Hepatocyte (in vitro differentiated cells): ENCODE measurements at regions not wholly inside any gene's neighbourhood (a gene's known extent, or its start where the extent isn't known, plus 50 kb on each side); places are given as distances from the start of the nearest gene placed in this dataset.

Experiments used
- DNase-seq: peaks from one replicate; pipeline ENCODE4 v3.0.0-alpha.2; 2016; ENCODE audit warnings: low spot score
- H2AFZ ChIP-seq: fragments of 200-600 bp; sonication (generic); 2 replicates; pipeline ENCODE4 v1.6.0; 2016; ENCODE audit warnings: antibody characterized with exemption, mild to moderate bottlenecking
- H3K27ac ChIP-seq: fragments of 200-600 bp; sonication (generic); 2 replicates; pipeline ENCODE4 v1.5.1; 2016; ENCODE audit warnings: mild to moderate bottlenecking
- H3K27me3 ChIP-seq: fragments of 200-600 bp; sonication (generic); 2 replicates; pipeline ENCODE4 v1.6.1; 2016
- H3K36me3 ChIP-seq: fragments of 200-600 bp; sonication (generic); replicated peaks from 2 replicates; pipeline ENCODE4 v1.5.1; 2016; ENCODE audit warnings: low read depth; ENCODE audit not compliant: insufficient read depth
- H3K4me1 ChIP-seq: fragments of 200-600 bp; sonication (generic); 2 replicates; pipeline ENCODE4 v1.5.1; 2016; ENCODE audit warnings: mild to moderate bottlenecking, moderate library complexity; ENCODE audit not compliant: insufficient read depth
- H3K4me2 ChIP-seq: fragments of 200-600 bp; sonication (generic); 2 replicates; pipeline ENCODE4 v1.6.0; 2016
- H3K4me3 ChIP-seq: fragments of 200-600 bp; sonication (generic); 2 replicates; pipeline ENCODE4 v1.5.1; 2016; ENCODE audit warnings: mild to moderate bottlenecking
- H3K79me2 ChIP-seq: fragments of 200-600 bp; sonication (generic); 2 replicates; pipeline ENCODE4 v1.6.0; 2017; ENCODE audit warnings: mild to moderate bottlenecking
- H3K9me2 ChIP-seq: fragments of 200-600 bp; sonication (generic); replicated peaks from 2 replicates; pipeline ENCODE4 v1.6.0; 2017; ENCODE audit warnings: mild to moderate bottlenecking; ENCODE audit not compliant: insufficient read depth
- H3K9me3 ChIP-seq: fragments of 200-600 bp; sonication (generic); 2 replicates; pipeline ENCODE4 v1.5.1; 2016; ENCODE audit warnings: low read depth, mild to moderate bottlenecking
- H4K20me1 ChIP-seq: fragments of 200-600 bp; sonication (generic); 2 replicates; pipeline ENCODE4 v1.6.0; 2016; ENCODE audit warnings: mild to moderate bottlenecking; ENCODE audit not compliant: insufficient read depth, poor library complexity, severe bottlenecking
- CTCF ChIP-seq: fragments of 200-600 bp; sonication (generic); IDR thresholded peaks from 2 replicates; pipeline ENCODE4 v1.5.1; 2016; ENCODE audit warnings: antibody characterized with exemption, mild to moderate bottlenecking; ENCODE audit not compliant: poor library complexity
- EZH2 ChIP-seq: fragments of 200-600 bp; sonication (generic); IDR thresholded peaks from 2 replicates; pipeline ENCODE4 v1.6.1; 2016; ENCODE audit warnings: antibody characterized with exemption, mild to moderate bottlenecking, borderline replicate concordance
- EZH2phosphoT487 ChIP-seq: fragments of 200-600 bp; sonication (generic); IDR thresholded peaks from one replicate; pipeline ENCODE4 v1.6.1; 2018; ENCODE audit warnings: antibody characterized with exemption, mild to moderate bottlenecking, low read depth, moderate library complexity; ENCODE audit not compliant: unreplicated experiment, severe bottlenecking
- WGBS: methylation state at CpG from one replicate; pipeline ENCODE4 v1.1.6; 2016; ENCODE audit warnings: low lambda C conversion rate; ENCODE audit errors: missing lambda C conversion rate; 5-methylcytosine and 5-hydroxymethylcytosine counted together

GRCh38 chr18:76656925-76657827 lies 162.1 kb upstream of the ZNF516 start:
- DNase-seq: peak; percentile 65
- Histone ChIP-seq H3K4me3 (no peak overlapping the region), H2AFZ (no peak overlapping the region), H3K27me3 (no peaks in the 10 kb centered on the region), H3K4me2 (peak overlapping the region; percentile 45), H3K4me1 (peaks cover 11% of the 10 kb centered on the region), H3K36me3 (no peaks in the 10 kb centered on the region), H4K20me1 (no peaks in the 10 kb centered on the region), H3K9me2 (no peaks in the 10 kb centered on the region), H3K79me2 (no peaks in the 10 kb centered on the region), H3K27ac (peak overlapping the region; percentile 9), H3K9me3 (no peaks in the 10 kb centered on the region)
- 32% methylated on average over 8 of the region's 8 CpGs for WGBS
- TF ChIP-seq EZH2 (no peak), CTCF (peak; percentile 38), EZH2phosphoT487 (no peak)

GRCh38 chr18:76654577-76654976 lies 159.5 kb upstream of the ZNF516 start:
- Histone ChIP-seq H3K27ac (no peak overlapping the region), H3K36me3 (no peaks in the 10 kb centered on the region), H3K79me2 (no peaks in the 10 kb centered on the region), H3K4me1 (peaks cover 11% of the 10 kb centered on the region), H3K27me3 (no peaks in the 10 kb centered on the region), H3K9me3 (no peaks in the 10 kb centered on the region), H3K4me3 (no peak overlapping the region), H2AFZ (no peak overlapping the region), H3K9me2 (no peaks in the 10 kb centered on the region), H3K4me2 (no peak overlapping the region), H4K20me1 (no peaks in the 10 kb centered on the region)
- no peak for TF ChIP-seq CTCF
- TF ChIP-seq EZH2: no peak
- no peak for TF ChIP-seq EZH2phosphoT487
- no peak for DNase-seq
- 66% methylated on average over 4 of the region's 4 CpGs for WGBS

GRCh38 chr18:76647322-76647721 lies 152.3 kb upstream of the ZNF516 start:
- no peaks in the 10 kb centered on the region for H3K79me2 ChIP-seq
- no peak for TF ChIP-seq EZH2
- no peak overlapping the region for H3K27ac ChIP-seq
- no peaks in the 10 kb centered on the region for H3K9me2 ChIP-seq
- 88% methylated on average over 11 of the region's 11 CpGs for WGBS
- H3K4me3 ChIP-seq: no peak overlapping the region
- no peaks in the 10 kb centered on the region for H4K20me1 ChIP-seq
- no peak for DNase-seq
- no peaks in the 10 kb centered on the region for H3K36me3 ChIP-seq
- no peak overlapping the region for H3K4me2 ChIP-seq
- H3K9me3 ChIP-seq: no peaks in the 10 kb centered on the region
- no peak overlapping the region for H2AFZ ChIP-seq
- H3K27me3 ChIP-seq: no peaks in the 10 kb centered on the region
- H3K4me1 ChIP-seq: no peaks in the 10 kb centered on the region

- no peak overlapping the region for H3K27ac ChIP-seq
- H2AFZ ChIP-seq: no peak overlapping the region
- H3K9me2 ChIP-seq: no peaks in the 10 kb centered on the region
- no peaks in the 10 kb centered on the region for H3K79me2 ChIP-seq
- no peaks in the 10 kb centered on the region for H3K36me3 ChIP-seq
- TF ChIP-seq CTCF: no peak
- TF ChIP-seq EZH2phosphoT487: no peak
- TF ChIP-seq EZH2: no peak
- H3K9me3 ChIP-seq: no peaks in the 10 kb centered on the region
- WGBS: 90% methylated on average over 9 of the region's 13 CpGs
- H3K4me3 ChIP-seq: no peak overlapping the region
- DNase-seq: no peak
- no peaks in the 10 kb centered on the region for H3K4me1 ChIP-seq
- H3K27me3 ChIP-seq: no peaks in the 10 kb centered on the region
- no peaks in the 10 kb centered on the region for H4K20me1 ChIP-seq
- no peak overlapping the region for H3K4me2 ChIP-seq
Observed at GRCh38 chr18:76644580-76644979, 149.5 kb upstream of the ZNF516 start.
